GM21825 (cell line): ENCODE measurements at regions not wholly inside any gene's neighbourhood (a gene's known extent, or its start where the extent isn't known, plus 50 kb on each side); places are given as distances from the start of the nearest gene placed in this dataset.
"Not testable (repeated sequence)": the region's sequence is repeated elsewhere in the genome, so short reads cannot be mapped to it uniquely, and the experiment has no call there.

Experiments used
- ATAC-seq: cut with Tn5 transposase; IDR thresholded peaks from one replicate; pipeline ENCODE4 v1.9.1; 2021; ENCODE audit warnings: mild to moderate bottlenecking, moderate library complexity; ENCODE audit not compliant: unreplicated experiment

GRCh38 chr2:54065411-54065810 lies 50.0 kb upstream of the ACYP2 start:
- no peak for ATAC-seq

- ATAC-seq, result no peak
Measured at GRCh38 chr2:54063967-54064535, 51.4 kb upstream of the ACYP2 start.

GRCh38 chr2:54062401-54062800 lies 53.0 kb upstream of the ACYP2 start:
- ATAC-seq, result no peak

- no peak for ATAC-seq
Measured at GRCh38 chr2:54061272-54061671, 54.1 kb upstream of the ACYP2 start.

- ATAC-seq, result no peak
Measured at GRCh38 chr2:54059986-54060385, 55.4 kb upstream of the ACYP2 start.

- ATAC-seq, result no peak
Measured at GRCh38 chr2:54059504-54059903, 55.9 kb upstream of the ACYP2 start.

GRCh38 chr2:54058449-54058848 lies 57.0 kb upstream of the ACYP2 start:
- no peak for ATAC-seq

GRCh38 chr2:54054774-54055173 lies 60.6 kb upstream of the ACYP2 start:
- no peak for ATAC-seq

GRCh38 chr2:54054271-54054670 lies 61.1 kb upstream of the ACYP2 start:
- ATAC-seq, result peak; percentile 69

- ATAC-seq, result peak; percentile 42
Measured at GRCh38 chr2:54053830-54054229, 61.6 kb upstream of the ACYP2 start.

- ATAC-seq, result no peak
Measured at GRCh38 chr2:54052825-54053718, 62.3 kb upstream of the ACYP2 start.

- no peak for ATAC-seq
Measured at GRCh38 chr2:54050445-54050844, 65.0 kb upstream of the ACYP2 start.

GRCh38 chr2:54049365-54049764 lies 66.0 kb upstream of the ACYP2 start:
- ATAC-seq, result no peak

- ATAC-seq, result not testable (repeated sequence)
Measured at GRCh38 chr2:54048896-54049295, 66.5 kb upstream of the ACYP2 start.

- no peak for ATAC-seq
Measured at GRCh38 chr2:54048117-54048785, 67.2 kb upstream of the ACYP2 start.

- ATAC-seq, result no peak
Measured at GRCh38 chr2:54047658-54048057, 67.8 kb upstream of the ACYP2 start.

GRCh38 chr2:54047091-54047490 lies 68.3 kb upstream of the ACYP2 start:
- ATAC-seq, result no peak

GRCh38 chr2:54042897-54043620 lies 72.3 kb upstream of the PSME4 start:
- ATAC-seq, result no peak

GRCh38 chr2:54042341-54042740 lies 71.5 kb upstream of the PSME4 start:
- ATAC-seq, result no peak

GRCh38 chr2:54041135-54041534 lies 70.3 kb upstream of the PSME4 start:
- ATAC-seq, result no peak

GRCh38 chr2:54040685-54041084 lies 69.9 kb upstream of the PSME4 start:
- ATAC-seq, result no peak
